K562 (cell line): ENCODE measurements at regions not wholly inside any gene's neighbourhood (a gene's known extent, or its start where the extent isn't known, plus 50 kb on each side); places are given as distances from the start of the nearest gene placed in this dataset.

ENCODE experiments used
- ATAC-seq: fragments of 200-7000 bp; cut with Tn5 transposase; 3 replicates; pipeline ENCODE4 v1.9.1; 2020; ENCODE audit warnings: moderate library complexity
- BruUV-seq: library from RNA; stranded (reverse); fragments of 400-500 nt; replicated peaks from 2 replicates; lab custom pipeline; 2021; lab: Mats Ljungman, UMichigan
- CTCF ChIA-PET: fragments of 300-600 bp; formaldehyde crosslinking; extraction: SDS; loops from one replicate; lab custom pipeline; 2021; ENCODE audit warnings: low intra/inter-chr PET ratio; lab: Yijun Ruan, JAX
- POLR2A ChIA-PET: fragments of 300-600, 350-650 bp; sonication (Branson Sonifier 250); formaldehyde crosslinking; extraction: SDS; loops from one replicate; lab custom pipeline; 2021; ENCODE audit warnings: antibody characterized with exemption, inconsistent platforms; lab: Yijun Ruan, JAX
- DNase-seq, 4 experiments: peaks; one replicate each; pipeline versions ENCODE4 v3.0.0 to v3.0.0-alpha.2; 2011 to 2018; ENCODE audit warnings: low spot score in 3 of 4, mixed read lengths in 3 of 4; ENCODE audit errors: extremely low read depth in 1 of 4
- FAIRE-seq: peaks from 2 replicates; lab custom pipeline; 2011; peaks lifted over from hg19 to GRCh38; lab: Jason Lieb, UNC
- H2AFZ ChIP-seq: 2 replicates; pipeline ENCODE4 v1.6.0; 2011; ENCODE audit warnings: low read depth, low read length, control low read depth, inconsistent platforms
- H3K27ac ChIP-seq: fragments of 200-600 bp; 3 replicates; pipeline ENCODE4 v1.8.0; 2011; ENCODE audit warnings: low read depth, mild to moderate bottlenecking, control low read depth, inconsistent platforms, low read length, moderate library complexity, mixed read lengths; ENCODE audit errors: extremely low read depth
- H3K27me3 ChIP-seq, 2 experiments: fragments of 300-600 bp in 1 of 2; 2 replicates in 1 of 2; 3 replicates in 1 of 2; pipeline versions ENCODE4 v1.6.0 to v1.8.0; 2011; ENCODE audit warnings: inconsistent platforms in 2 of 2, low read length in 2 of 2, mild to moderate bottlenecking in 1 of 2, mixed read lengths in 1 of 2, moderate library complexity in 1 of 2; ENCODE audit not compliant: control insufficient read depth in 2 of 2, insufficient read depth in 2 of 2
- H3K36me3 ChIP-seq: fragments of 300-600 bp; 3 replicates; pipeline ENCODE4 v1.8.0; 2011; ENCODE audit warnings: mild to moderate bottlenecking, low read length, inconsistent platforms; ENCODE audit not compliant: control insufficient read depth, insufficient read depth
- H3K4me1 ChIP-seq, 2 experiments: fragments of 200-600 bp in 1 of 2; replicated peaks in 1 of 2; 2 replicates in 1 of 2; 3 replicates in 1 of 2; pipeline versions ENCODE4 v1.5.1 to v1.8.0; 2011; ENCODE audit warnings: inconsistent platforms in 2 of 2, low read length in 2 of 2, mild to moderate bottlenecking in 1 of 2, mixed read lengths in 1 of 2, moderate library complexity in 1 of 2; ENCODE audit not compliant: control insufficient read depth in 2 of 2, insufficient read depth in 2 of 2
- H3K4me2 ChIP-seq: 2 replicates; pipeline ENCODE4 v1.6.1; 2011; ENCODE audit warnings: low read length, control low read depth, inconsistent platforms, mixed read lengths; ENCODE audit not compliant: insufficient read depth
- H3K4me3 ChIP-seq: fragments of 200-600 bp; sonication (generic), shearing (Covaris generic); 2 replicates; pipeline ENCODE4 v1.5.1; 2016; ENCODE audit warnings: control low read depth, inconsistent platforms
- H3K79me2 ChIP-seq: fragments of 200-600 bp; 3 replicates; pipeline ENCODE4 v1.8.0; 2011; ENCODE audit warnings: low read length, inconsistent platforms; ENCODE audit not compliant: control insufficient read depth, insufficient read depth
- H3K9ac ChIP-seq, 2 experiments: 2 replicates each; pipeline versions ENCODE4 v1.6.0 to v1.6.1; 2011; ENCODE audit warnings: low read depth in 2 of 2, low read length in 2 of 2, control low read depth in 1 of 2, inconsistent platforms in 1 of 2, mild to moderate bottlenecking in 1 of 2, mixed read lengths in 1 of 2; ENCODE audit not compliant: insufficient read depth in 1 of 2
- H3K9me1 ChIP-seq: one replicate; pipeline ENCODE4 v1.6.0; 2011; ENCODE audit warnings: inconsistent platforms, mild to moderate bottlenecking, low read length, moderate library complexity; ENCODE audit not compliant: control insufficient read depth, insufficient read depth
- H3K9me3 ChIP-seq: replicated peaks from 2 replicates; pipeline ENCODE4 v1.5.1; 2011; ENCODE audit warnings: low read depth, low read length, inconsistent platforms; ENCODE audit not compliant: control insufficient read depth, insufficient read depth
- H4K20me1 ChIP-seq: replicated peaks from 2 replicates; pipeline ENCODE4 v1.6.1; 2011; ENCODE audit warnings: low read length, inconsistent platforms, mixed read lengths; ENCODE audit not compliant: control insufficient read depth, insufficient read depth
- ATF2 ChIP-seq: sonication (generic); formaldehyde crosslinking; IDR thresholded peaks from 2 replicates; pipeline ENCODE4 v1.8.1; 2022; ENCODE audit warnings: missing genetic modification reagents
- CC2D1A ChIP-seq: fragments of 450-650 bp; IDR thresholded peaks from 2 replicates; pipeline ENCODE4 v1.6.1; 2017; ENCODE audit warnings: mild to moderate bottlenecking
- CEBPB ChIP-seq: fragments of 450-650 bp; IDR thresholded peaks from 2 replicates; pipeline ENCODE4 v1.6.1; 2016; ENCODE audit warnings: missing genetic modification characterization, missing compliant biosample characterization
- CEBPZ ChIP-seq: fragments of 150-350 bp; IDR thresholded peaks from 2 replicates; pipeline ENCODE4 v1.6.1; 2014; ENCODE audit warnings: low read depth, mild to moderate bottlenecking, low read length, borderline replicate concordance
- FOSL1 ChIP-seq: fragments of 200-800 bp; sonication (Bioruptor generic); conservative IDR thresholded peaks from 2 replicates; pipeline ENCODE4 v1.6.1; 2016; ENCODE audit warnings: missing genetic modification characterization, missing compliant biosample characterization
- ILK ChIP-seq: fragments of 450-650 bp; IDR thresholded peaks from 2 replicates; pipeline ENCODE4 v1.6.1; 2016; ENCODE audit warnings: missing genetic modification characterization, low read depth, mild to moderate bottlenecking, missing compliant biosample characterization, moderate library complexity, borderline replicate concordance
- KLF10 ChIP-seq: fragments of 250-450 bp; sonication (Bioruptor Pico); IDR thresholded peaks from 2 replicates; pipeline ENCODE4 v1.6.1; 2021; ENCODE audit warnings: matching md5 sums
- MLLT1 ChIP-seq, 2 experiments: fragments of 450-650 bp; IDR thresholded peaks; 2 replicates each; pipeline ENCODE4 v1.6.1; 2016
- RUNX1 ChIP-seq: sonication (generic); IDR thresholded peaks from 2 replicates; pipeline ENCODE4 v1.6.1; 2016; ENCODE audit warnings: antibody characterized with exemption, low read depth
- ZBTB2 ChIP-seq: fragments of 450-650 bp; IDR thresholded peaks from 2 replicates; pipeline ENCODE4 v1.6.1; 2016; ENCODE audit warnings: antibody characterized with exemption
- ZNF311 ChIP-seq: fragments of 250-450 bp; sonication (Bioruptor Pico); IDR thresholded peaks from 2 replicates; pipeline ENCODE4 v1.4.0; 2020; ENCODE audit warnings: mild to moderate bottlenecking, moderate library complexity
- ZNF408 ChIP-seq: fragments of 250-450 bp; sonication (Bioruptor Pico); IDR thresholded peaks from 2 replicates; pipeline ENCODE4 v1.4.0; 2020; ENCODE audit warnings: low read depth, mild to moderate bottlenecking, moderate library complexity
- WGBS: fragments of 100-300 bp; shearing (Covaris generic); methylation state at CpG from one replicate; pipeline ENCODE4 v1.1.6; 2016; ENCODE audit warnings: low coverage, mixed read lengths; ENCODE audit not compliant: insufficient coverage; ENCODE audit errors: missing lambda C conversion rate; 5-methylcytosine and 5-hydroxymethylcytosine counted together
- in situ Hi-C: fragments of 300-500 bp; cut with MboI; formaldehyde crosslinking; loops from 4 replicates; pipeline ENCODE4 v1.15.0; 2018; ENCODE audit warnings: inconsistent platforms, mixed read lengths
- intact Hi-C: fragments of 100-400 bp; cut with micrococcal nuclease; formaldehyde crosslinking; loops from 2 replicates; pipeline ENCODE4 v1.14.2; 2022
- TF ChIP-seq, protein P1 (sequence below): fragments of 250-450 bp; sonication (Bioruptor Pico); IDR thresholded peaks from 2 replicates; pipeline ENCODE4 v1.6.1; 2021; ENCODE audit warnings: mild to moderate bottlenecking

DNA sequence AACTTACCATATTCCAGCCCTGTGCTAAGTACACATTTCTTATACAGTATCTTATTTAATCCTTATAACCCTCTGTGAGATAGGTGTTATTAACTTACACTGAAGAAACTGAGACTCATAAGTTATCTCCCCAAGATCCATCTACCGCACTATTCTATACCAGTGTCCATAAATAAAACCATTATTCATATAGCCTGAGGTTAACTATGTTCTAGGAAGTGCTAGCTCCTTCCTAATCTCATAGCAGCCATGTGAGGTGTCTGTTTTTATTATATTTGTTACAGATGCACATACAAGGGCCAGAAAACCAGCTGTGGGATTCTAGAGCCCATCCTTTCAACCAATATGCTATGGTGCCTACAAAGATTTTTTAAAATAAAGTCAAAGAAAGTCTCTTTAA is 100.3 kb upstream of the RAP1B start:
- Histone ChIP-seq H4K20me1 (no peaks in the 10 kb centered on the region), H3K9ac (no peak overlapping the region), H3K79me2 (no peaks in the 10 kb centered on the region), H2AFZ (no peak overlapping the region), H3K4me3 (no peak overlapping the region), H3K27me3 (peaks cover 0 to 5% of the 10 kb centered on the region in 2 experiments; a peak in 1 of 5 replicates), H3K36me3 (no peaks in the 10 kb centered on the region), H3K9me3 (no peaks in the 10 kb centered on the region), H3K4me1 (no peaks in the 10 kb centered on the region; a peak in 1 of 5 replicates), H3K4me2 (no peak overlapping the region), H3K9me1 (no peaks in the 10 kb centered on the region), H3K27ac (no peak overlapping the region)
- in situ Hi-C loops, result no loop called here
- DNase-seq (no peak), FAIRE-seq (no peak), ATAC-seq (no peak)
- no peak for TF ChIP-seq ZBTB2
- no peak for TF ChIP-seq ZNF408
- TF ChIP-seq MLLT1 (IDR thresholded peaks at IDR 0.05), result no peak
- no peak for TF ChIP-seq ILK (tag)
- TF ChIP-seq FOSL1 (tag), result no peak
- TF ChIP-seq ATF2 (CRISPR knock-in tag), result no peak
- no peak for TF ChIP-seq CC2D1A
- TF ChIP-seq KLF10 (CRISPR knock-in tag), result no peak
- TF ChIP-seq CEBPB, result no peak
- TF ChIP-seq, protein P1, sequence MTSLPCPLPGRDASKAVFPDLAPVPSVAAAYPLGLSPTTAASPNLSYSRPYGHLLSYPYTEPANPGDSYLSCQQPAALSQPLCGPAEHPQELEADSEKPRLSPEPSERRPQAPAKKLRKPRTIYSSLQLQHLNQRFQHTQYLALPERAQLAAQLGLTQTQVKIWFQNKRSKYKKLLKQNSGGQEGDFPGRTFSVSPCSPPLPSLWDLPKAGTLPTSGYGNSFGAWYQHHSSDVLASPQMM (CRISPR knock-in tag), result no peak
- no peak for TF ChIP-seq RUNX1
- no peak for TF ChIP-seq CEBPZ
- no peak for TF ChIP-seq ZNF311 (CRISPR knock-in tag)
- WGBS, result 13% methylated on average over 1 of the region's 1 CpG
- intact Hi-C loops, result no loop called here
- CTCF ChIA-PET, result no interaction called here
- POLR2A ChIA-PET, result interaction anchor here (0.7 to 1.6 kb wide), 3 partner anchors 11 to 682 kb away, joined by 3 to 6 read pairs (median 5); no protein-coding TSS in a partner anchor
- BruUV-seq, result no TSS peak
